IPS-18c (cell line): ENCODE measurements at regions not wholly inside any gene's neighbourhood (a gene's known extent, or its start where the extent isn't known, plus 50 kb on each side); places are given as distances from the start of the nearest gene placed in this dataset.

Experiments used
- H3K4me3 ChIP-seq: 2 replicates; pipeline ENCODE4 v1.7.0; 2013; ENCODE audit warnings: low read depth, mild to moderate bottlenecking, low read length, moderate library complexity; ENCODE audit not compliant: insufficient read depth
- H3K9me3 ChIP-seq: one replicate; pipeline ENCODE4 v1.6.1; 2013; ENCODE audit warnings: mild to moderate bottlenecking, low read length, moderate library complexity; ENCODE audit not compliant: control insufficient read depth, insufficient read depth

GRCh38 chr5:69039829-69040228 lies 54.0 kb upstream of the SLC30A5 start:
- Histone ChIP-seq H3K4me3 (no peak overlapping the region), H3K9me3 (no peaks in the 10 kb centered on the region)

DNA sequence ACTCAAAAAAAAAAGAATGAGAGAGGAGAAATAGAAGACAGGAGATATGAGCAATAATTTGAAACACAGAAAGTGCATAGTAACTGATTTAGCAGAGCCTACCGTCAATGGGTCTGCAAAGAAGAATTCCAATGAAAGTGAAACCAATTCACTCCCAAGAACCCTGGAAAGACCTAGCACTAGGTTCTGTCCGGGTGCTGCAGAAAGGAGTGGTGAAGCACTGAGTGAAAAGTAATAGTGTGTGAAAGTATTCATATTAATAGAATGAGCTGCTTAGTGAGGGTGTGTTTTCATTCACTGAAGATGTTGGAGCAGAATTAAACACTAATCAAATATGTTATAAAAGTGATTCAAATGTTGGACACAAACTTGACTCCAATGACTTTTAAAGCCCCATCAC lies 51.3 kb upstream of the SLC30A5 start:
- H3K9me3 ChIP-seq: no peaks in the 10 kb centered on the region
- no peak overlapping the region for H3K4me3 ChIP-seq

DNA sequence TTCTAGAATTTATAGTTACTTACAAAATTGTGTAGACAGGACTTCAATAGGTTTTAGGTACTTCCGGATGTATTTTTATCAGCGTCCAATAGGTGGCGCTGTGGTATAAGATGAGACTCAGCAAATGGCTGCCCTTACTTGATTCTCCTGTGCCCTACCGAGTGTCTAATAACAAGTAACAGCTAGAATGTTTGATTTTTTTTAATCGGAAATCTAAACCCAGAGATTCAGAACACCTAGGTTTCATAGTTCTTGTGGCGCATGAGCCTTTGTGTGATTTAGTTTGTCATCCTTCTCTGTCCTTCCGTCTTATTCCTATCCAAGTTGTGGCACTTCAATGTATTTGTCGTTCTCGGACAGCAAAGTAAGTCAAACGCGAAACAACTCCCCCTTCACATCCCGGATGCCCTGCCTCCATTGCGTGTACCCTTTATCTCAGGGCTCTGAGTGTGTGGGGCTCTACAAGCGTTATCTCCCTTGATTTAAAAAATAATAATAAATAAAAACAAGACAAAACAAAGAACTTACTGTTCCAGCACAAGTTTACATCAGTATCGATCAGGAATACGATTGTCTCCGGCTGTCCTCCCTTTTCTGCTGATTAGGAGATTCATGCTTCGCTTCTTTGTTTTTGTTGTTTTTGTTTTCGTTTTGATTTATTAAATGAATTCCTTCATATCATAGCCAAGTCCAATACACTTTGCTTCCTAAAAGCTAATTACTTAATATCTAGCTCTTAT lies 50.7 kb upstream of the SLC30A5 start:
- H3K9me3 ChIP-seq: no peaks in the 10 kb centered on the region
- H3K4me3 ChIP-seq: peak overlapping the region; percentile 25; the same call in 1 of the 2 replicates

DNA sequence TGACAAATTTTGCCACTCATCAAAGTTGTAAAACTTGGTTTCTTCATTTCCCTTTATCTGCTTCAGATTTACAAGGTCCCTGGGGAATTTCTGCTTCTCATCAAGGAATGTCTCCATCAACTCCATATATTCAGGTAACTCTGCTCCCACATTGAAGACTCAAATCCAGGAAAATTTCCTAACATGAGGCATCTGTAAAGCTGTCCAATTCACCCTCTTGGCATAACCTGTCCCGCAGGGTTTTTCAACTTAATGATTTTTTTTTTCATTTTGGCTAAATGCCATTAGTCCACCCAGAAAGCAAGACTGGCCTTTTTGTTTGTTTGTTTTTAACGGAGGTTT lies 50.2 kb upstream of the SLC30A5 start:
- no peak overlapping the region for H3K4me3 ChIP-seq
- H3K9me3 ChIP-seq: no peaks in the 10 kb centered on the region
